Esophagus squamous epithelium (tissue), 4 donors: ENCODE measurements at regions not wholly inside any gene's neighbourhood (a gene's known extent, or its start where the extent isn't known, plus 50 kb on each side); places are given as distances from the start of the nearest gene placed in this dataset.
"Not testable (repeated sequence)": the region's sequence is repeated elsewhere in the genome, so short reads cannot be mapped to it uniquely, and the experiment has no call there.

Experiments used
- POLR2A ChIP-seq, 4 donors: fragments of 450-650 bp; IDR thresholded peaks; one replicate each; pipeline ENCODE4 v1.6.1; 2017; ENCODE audit warnings: antibody characterized with exemption in 4 of 4, mild to moderate bottlenecking in 4 of 4, moderate library complexity in 3 of 4
- TF ChIP-seq, protein P1 (sequence below), 6 experiments: fragments of 450-650 bp in 4 of 6; fragments of 200-600 bp in 2 of 6; sonication (generic) in 2 of 6; IDR thresholded peaks; one replicate each; pipeline ENCODE4 v1.5.1; 2016 to 2019; ENCODE audit warnings: antibody characterized with exemption in 6 of 6, mild to moderate bottlenecking in 4 of 6, moderate library complexity in 4 of 6

DNA sequence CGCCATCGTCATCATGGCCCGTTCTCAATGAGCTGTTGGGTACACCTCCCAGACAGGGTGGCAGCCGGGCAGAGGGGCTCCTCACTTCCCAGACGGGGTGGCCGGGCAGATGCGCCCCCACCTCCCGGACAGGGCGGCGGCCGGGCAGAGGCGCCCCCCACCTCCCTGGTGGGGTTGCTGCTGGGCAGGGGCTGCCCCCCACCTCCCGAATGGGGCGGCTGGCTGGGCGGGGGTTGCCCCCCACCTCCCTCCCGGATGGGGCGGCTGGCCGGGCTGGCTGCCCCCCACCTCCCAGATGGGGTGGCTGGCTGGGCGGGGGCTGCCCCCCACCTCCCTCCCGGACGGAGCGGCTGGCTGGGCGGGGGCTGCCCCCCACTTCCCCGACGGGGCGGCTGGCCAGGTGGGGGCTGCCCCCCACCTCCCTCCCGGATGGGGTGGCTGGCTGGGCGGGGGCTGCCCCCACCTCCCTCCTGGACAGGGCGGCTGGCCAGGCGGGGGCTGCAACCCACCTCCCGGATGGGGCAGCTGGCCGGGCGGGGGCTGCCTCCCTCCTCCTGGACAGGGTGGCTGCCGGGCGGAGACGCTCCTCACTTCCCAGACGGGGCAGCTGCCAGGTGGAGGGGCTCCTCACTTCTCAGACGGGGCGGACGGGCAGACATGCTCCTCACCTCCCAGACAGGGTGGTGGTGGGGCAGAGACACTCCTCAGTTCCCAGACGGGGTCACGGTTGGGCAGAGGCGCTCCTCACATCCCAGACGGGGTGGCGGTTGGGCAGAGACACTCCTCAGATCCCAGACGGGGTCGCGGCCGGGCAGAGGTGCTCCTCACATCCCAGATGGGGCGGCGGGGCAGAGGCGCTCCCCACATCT lies 208.8 kb downstream of the BMP15 start:
- TF ChIP-seq, protein P1, sequence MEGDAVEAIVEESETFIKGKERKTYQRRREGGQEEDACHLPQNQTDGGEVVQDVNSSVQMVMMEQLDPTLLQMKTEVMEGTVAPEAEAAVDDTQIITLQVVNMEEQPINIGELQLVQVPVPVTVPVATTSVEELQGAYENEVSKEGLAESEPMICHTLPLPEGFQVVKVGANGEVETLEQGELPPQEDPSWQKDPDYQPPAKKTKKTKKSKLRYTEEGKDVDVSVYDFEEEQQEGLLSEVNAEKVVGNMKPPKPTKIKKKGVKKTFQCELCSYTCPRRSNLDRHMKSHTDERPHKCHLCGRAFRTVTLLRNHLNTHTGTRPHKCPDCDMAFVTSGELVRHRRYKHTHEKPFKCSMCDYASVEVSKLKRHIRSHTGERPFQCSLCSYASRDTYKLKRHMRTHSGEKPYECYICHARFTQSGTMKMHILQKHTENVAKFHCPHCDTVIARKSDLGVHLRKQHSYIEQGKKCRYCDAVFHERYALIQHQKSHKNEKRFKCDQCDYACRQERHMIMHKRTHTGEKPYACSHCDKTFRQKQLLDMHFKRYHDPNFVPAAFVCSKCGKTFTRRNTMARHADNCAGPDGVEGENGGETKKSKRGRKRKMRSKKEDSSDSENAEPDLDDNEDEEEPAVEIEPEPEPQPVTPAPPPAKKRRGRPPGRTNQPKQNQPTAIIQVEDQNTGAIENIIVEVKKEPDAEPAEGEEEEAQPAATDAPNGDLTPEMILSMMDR (IDR thresholded peaks at IDR 0.05), result not testable (repeated sequence)
- not testable (repeated sequence) for TF ChIP-seq POLR2A (IDR thresholded peaks at IDR 0.05)
